Upper lobe of left lung (tissue), 4 donors: ENCODE measurements at regions not wholly inside any gene's neighbourhood (a gene's known extent, or its start where the extent isn't known, plus 50 kb on each side); places are given as distances from the start of the nearest gene placed in this dataset.

ENCODE experiments used
- POLR2AphosphoS5 ChIP-seq, 2 donors: sonication (generic); formaldehyde crosslinking; IDR thresholded peaks; one replicate each; pipeline ENCODE4 v1.5.1; 2017; ENCODE audit warnings: antibody characterized with exemption in 2 of 2
- TF ChIP-seq, protein P1 (sequence below), 6 experiments: fragments of 450-650 bp in 4 of 6; fragments of 200-600 bp in 2 of 6; sonication (generic) in 2 of 6; IDR thresholded peaks; one replicate each; pipeline ENCODE4 v1.5.1; 2016 to 2019; ENCODE audit warnings: antibody characterized with exemption in 6 of 6

- TF ChIP-seq POLR2AphosphoS5 (IDR thresholded peaks at IDR 0.05), result no peak
- TF ChIP-seq, protein P1, sequence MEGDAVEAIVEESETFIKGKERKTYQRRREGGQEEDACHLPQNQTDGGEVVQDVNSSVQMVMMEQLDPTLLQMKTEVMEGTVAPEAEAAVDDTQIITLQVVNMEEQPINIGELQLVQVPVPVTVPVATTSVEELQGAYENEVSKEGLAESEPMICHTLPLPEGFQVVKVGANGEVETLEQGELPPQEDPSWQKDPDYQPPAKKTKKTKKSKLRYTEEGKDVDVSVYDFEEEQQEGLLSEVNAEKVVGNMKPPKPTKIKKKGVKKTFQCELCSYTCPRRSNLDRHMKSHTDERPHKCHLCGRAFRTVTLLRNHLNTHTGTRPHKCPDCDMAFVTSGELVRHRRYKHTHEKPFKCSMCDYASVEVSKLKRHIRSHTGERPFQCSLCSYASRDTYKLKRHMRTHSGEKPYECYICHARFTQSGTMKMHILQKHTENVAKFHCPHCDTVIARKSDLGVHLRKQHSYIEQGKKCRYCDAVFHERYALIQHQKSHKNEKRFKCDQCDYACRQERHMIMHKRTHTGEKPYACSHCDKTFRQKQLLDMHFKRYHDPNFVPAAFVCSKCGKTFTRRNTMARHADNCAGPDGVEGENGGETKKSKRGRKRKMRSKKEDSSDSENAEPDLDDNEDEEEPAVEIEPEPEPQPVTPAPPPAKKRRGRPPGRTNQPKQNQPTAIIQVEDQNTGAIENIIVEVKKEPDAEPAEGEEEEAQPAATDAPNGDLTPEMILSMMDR (IDR thresholded peaks at IDR 0.05), result no peak
These were observed 254.5 kb upstream of the CAND1 start for GRCh38 chr12:67014642-67015041.
